ENCODE measurements at regions not wholly inside any gene's neighbourhood (a gene's known extent, or its start where the extent isn't known, plus 50 kb on each side); places are given as distances from the start of the nearest gene placed in this dataset.
A peak's percentile ranks its signal among the peaks of the same experiment; 100 is the strongest.

DNA sequence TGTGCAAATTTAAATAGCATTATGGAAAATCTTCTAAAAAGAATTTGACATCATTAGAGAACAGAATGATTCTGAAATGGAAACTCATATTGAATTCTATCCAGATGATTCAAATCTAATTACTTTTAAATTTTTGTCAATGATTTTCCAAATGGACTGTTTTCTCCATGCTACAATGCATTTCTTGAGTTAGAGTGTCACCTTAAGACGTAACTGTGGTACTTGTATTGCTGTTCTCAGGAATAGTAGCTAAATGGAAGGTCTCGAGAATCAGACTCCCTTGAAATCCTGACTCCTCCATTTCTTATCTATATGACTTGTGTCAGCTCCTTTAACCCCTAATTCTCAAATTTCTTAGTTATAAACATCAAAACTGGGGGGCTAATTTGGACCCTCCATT is 102.3 kb downstream of the P2RY1 start:
- Histone ChIP-seq H2AFZ (ENCODE audit: low read depth, low read length) (no peak overlapping the region), H3K4me3 (ENCODE audit: low read length) (no peak overlapping the region), H3F3A (ENCODE audit: insufficient read depth, low read length, poor library complexity, severe bottlenecking) (no peaks in the 10 kb centered on the region), H4K20me1 (ENCODE audit: insufficient read depth) (no peaks in the 10 kb centered on the region), H3K9ac (ENCODE audit: low read length) (no peak overlapping the region), H3K4me2 (ENCODE audit: low read length) (no peak overlapping the region), H3K36me3 (ENCODE audit: insufficient read depth, low read length) (no peaks in the 10 kb centered on the region), H3K27me3 (ENCODE audit: insufficient read depth, low read depth, low read length) (no peaks in the 10 kb centered on the region), H3K27ac (ENCODE audit: low read length) (no peak overlapping the region), H3K9me3 (ENCODE audit: low read length) (no peaks in the 10 kb centered on the region), H3K9me2 (ENCODE audit: insufficient read depth, low read length) (no peaks in the 10 kb centered on the region), H3K79me2 (replicated peaks; ENCODE audit: insufficient read depth, low read length) (no peaks in the 10 kb centered on the region)
- TF ChIP-seq SMC3 (conservative IDR thresholded peaks at IDR 0.05; ENCODE audit: poor library complexity): peak; percentile 47
- peak; percentile 65 for TF ChIP-seq RAD21 (conservative IDR thresholded peaks at IDR 0.05)
- no peak for TF ChIP-seq EZH2 (IDR thresholded peaks at IDR 0.05; ENCODE audit: borderline replicate concordance, insufficient read depth, low read length, poor library complexity, severe bottlenecking)
- no peak for TF ChIP-seq POLR2AphosphoS5 (IDR thresholded peaks at IDR 0.05)
- TF ChIP-seq, protein P1, sequence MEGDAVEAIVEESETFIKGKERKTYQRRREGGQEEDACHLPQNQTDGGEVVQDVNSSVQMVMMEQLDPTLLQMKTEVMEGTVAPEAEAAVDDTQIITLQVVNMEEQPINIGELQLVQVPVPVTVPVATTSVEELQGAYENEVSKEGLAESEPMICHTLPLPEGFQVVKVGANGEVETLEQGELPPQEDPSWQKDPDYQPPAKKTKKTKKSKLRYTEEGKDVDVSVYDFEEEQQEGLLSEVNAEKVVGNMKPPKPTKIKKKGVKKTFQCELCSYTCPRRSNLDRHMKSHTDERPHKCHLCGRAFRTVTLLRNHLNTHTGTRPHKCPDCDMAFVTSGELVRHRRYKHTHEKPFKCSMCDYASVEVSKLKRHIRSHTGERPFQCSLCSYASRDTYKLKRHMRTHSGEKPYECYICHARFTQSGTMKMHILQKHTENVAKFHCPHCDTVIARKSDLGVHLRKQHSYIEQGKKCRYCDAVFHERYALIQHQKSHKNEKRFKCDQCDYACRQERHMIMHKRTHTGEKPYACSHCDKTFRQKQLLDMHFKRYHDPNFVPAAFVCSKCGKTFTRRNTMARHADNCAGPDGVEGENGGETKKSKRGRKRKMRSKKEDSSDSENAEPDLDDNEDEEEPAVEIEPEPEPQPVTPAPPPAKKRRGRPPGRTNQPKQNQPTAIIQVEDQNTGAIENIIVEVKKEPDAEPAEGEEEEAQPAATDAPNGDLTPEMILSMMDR (IDR thresholded peaks at IDR 0.05; ENCODE audit: poor library complexity, severe bottlenecking): peak; percentile 57
- TF ChIP-seq, protein P2, sequence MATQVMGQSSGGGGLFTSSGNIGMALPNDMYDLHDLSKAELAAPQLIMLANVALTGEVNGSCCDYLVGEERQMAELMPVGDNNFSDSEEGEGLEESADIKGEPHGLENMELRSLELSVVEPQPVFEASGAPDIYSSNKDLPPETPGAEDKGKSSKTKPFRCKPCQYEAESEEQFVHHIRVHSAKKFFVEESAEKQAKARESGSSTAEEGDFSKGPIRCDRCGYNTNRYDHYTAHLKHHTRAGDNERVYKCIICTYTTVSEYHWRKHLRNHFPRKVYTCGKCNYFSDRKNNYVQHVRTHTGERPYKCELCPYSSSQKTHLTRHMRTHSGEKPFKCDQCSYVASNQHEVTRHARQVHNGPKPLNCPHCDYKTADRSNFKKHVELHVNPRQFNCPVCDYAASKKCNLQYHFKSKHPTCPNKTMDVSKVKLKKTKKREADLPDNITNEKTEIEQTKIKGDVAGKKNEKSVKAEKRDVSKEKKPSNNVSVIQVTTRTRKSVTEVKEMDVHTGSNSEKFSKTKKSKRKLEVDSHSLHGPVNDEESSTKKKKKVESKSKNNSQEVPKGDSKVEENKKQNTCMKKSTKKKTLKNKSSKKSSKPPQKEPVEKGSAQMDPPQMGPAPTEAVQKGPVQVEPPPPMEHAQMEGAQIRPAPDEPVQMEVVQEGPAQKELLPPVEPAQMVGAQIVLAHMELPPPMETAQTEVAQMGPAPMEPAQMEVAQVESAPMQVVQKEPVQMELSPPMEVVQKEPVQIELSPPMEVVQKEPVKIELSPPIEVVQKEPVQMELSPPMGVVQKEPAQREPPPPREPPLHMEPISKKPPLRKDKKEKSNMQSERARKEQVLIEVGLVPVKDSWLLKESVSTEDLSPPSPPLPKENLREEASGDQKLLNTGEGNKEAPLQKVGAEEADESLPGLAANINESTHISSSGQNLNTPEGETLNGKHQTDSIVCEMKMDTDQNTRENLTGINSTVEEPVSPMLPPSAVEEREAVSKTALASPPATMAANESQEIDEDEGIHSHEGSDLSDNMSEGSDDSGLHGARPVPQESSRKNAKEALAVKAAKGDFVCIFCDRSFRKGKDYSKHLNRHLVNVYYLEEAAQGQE (IDR thresholded peaks at IDR 0.05; ENCODE audit: borderline replicate concordance): no peak
- no peak for TF ChIP-seq TAF1 (IDR thresholded peaks at IDR 0.05; ENCODE audit: low read depth)
- no peak for TF ChIP-seq EP300 (conservative IDR thresholded peaks at IDR 0.05; ENCODE audit: poor library complexity, severe bottlenecking)
- no peak for TF ChIP-seq MXI1 (conservative IDR thresholded peaks at IDR 0.05; ENCODE audit: poor library complexity, severe bottlenecking)

DNA sequence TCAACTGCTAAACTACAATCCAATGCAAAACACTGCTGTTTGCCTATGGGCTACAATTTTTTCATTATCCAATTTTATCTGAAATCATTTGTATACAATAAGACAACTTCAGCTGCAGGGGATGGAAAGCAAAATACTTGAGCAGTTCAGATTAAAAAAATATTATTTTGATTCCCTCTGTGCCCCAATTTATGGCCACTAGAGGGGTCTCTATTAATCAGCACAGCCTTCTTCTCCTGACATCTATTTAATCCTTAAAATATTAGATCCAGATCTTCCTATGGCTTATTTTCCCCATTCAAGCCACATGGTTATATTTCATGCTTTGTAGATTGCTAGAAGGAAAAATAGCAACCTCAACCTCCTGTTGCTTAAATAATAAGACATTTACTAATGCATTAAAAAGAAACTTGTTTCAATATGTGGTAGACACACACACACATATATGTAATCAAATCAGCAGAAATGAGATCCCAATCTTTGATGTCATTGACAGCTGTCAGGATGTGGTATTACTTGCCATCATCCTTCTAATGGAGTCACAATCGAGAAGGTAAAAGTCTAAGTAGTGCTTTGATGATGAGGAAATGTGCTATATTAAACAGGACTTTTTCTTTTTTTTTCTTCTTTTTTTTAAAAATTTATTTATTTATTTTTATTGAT is 104.2 kb downstream of the P2RY1 start:
- Histone ChIP-seq H3F3A (ENCODE audit: insufficient read depth, low read length, poor library complexity, severe bottlenecking) (peaks cover 3% of the 10 kb centered on the region), H3K27me3 (ENCODE audit: insufficient read depth, low read depth, low read length) (no peaks in the 10 kb centered on the region), H2AFZ (ENCODE audit: low read depth, low read length) (no peak overlapping the region), H4K20me1 (ENCODE audit: insufficient read depth) (no peaks in the 10 kb centered on the region), H3K9me2 (ENCODE audit: insufficient read depth, low read length) (no peaks in the 10 kb centered on the region), H3K9ac (ENCODE audit: low read length) (no peak overlapping the region), H3K36me3 (ENCODE audit: insufficient read depth, low read length) (no peaks in the 10 kb centered on the region), H3K9me3 (ENCODE audit: low read length) (no peaks in the 10 kb centered on the region), H3K79me2 (replicated peaks; ENCODE audit: insufficient read depth, low read length) (no peaks in the 10 kb centered on the region), H3K4me2 (ENCODE audit: low read length) (no peak overlapping the region), H3K27ac (ENCODE audit: low read length) (no peak overlapping the region), H3K4me3 (ENCODE audit: low read length) (no peak overlapping the region)
- TF ChIP-seq, protein P2 (IDR thresholded peaks at IDR 0.05; ENCODE audit: borderline replicate concordance): no peak
- no peak for TF ChIP-seq SMC3 (conservative IDR thresholded peaks at IDR 0.05; ENCODE audit: poor library complexity)
- TF ChIP-seq RAD21 (conservative IDR thresholded peaks at IDR 0.05): no peak
- TF ChIP-seq EZH2 (IDR thresholded peaks at IDR 0.05; ENCODE audit: borderline replicate concordance, insufficient read depth, low read length, poor library complexity, severe bottlenecking): no peak
- peak; percentile 79 for TF ChIP-seq EP300 (conservative IDR thresholded peaks at IDR 0.05; ENCODE audit: poor library complexity, severe bottlenecking)
- no peak for TF ChIP-seq TAF1 (IDR thresholded peaks at IDR 0.05; ENCODE audit: low read depth)
- no peak for TF ChIP-seq MXI1 (conservative IDR thresholded peaks at IDR 0.05; ENCODE audit: poor library complexity, severe bottlenecking)
- TF ChIP-seq, protein P1 (IDR thresholded peaks at IDR 0.05; ENCODE audit: poor library complexity, severe bottlenecking): peak; percentile 34
- peak; percentile 74 for TF ChIP-seq POLR2AphosphoS5 (IDR thresholded peaks at IDR 0.05)
